WTC11 (cell line): ENCODE measurements at regions not wholly inside any gene's neighbourhood (a gene's known extent, or its start where the extent isn't known, plus 50 kb on each side); places are given as distances from the start of the nearest gene placed in this dataset.

ENCODE experiments used
- ATF3 ChIP-seq: sonication (generic); formaldehyde crosslinking; conservative IDR thresholded peaks from 2 replicates; pipeline ENCODE4 v1.8.1; 2022; ENCODE audit warnings: mild to moderate bottlenecking, missing genetic modification reagents
- CREB1 ChIP-seq: sonication (generic); formaldehyde crosslinking; IDR thresholded peaks from 2 replicates; pipeline ENCODE4 v1.8.0; 2023; ENCODE audit warnings: mild to moderate bottlenecking, missing genetic modification reagents
- E2F5 ChIP-seq: sonication (generic); formaldehyde crosslinking; IDR thresholded peaks from 2 replicates; pipeline ENCODE4 v1.8.1; 2022; ENCODE audit warnings: mild to moderate bottlenecking, moderate library complexity, missing genetic modification reagents
- ESRRA ChIP-seq: sonication (generic); formaldehyde crosslinking; IDR thresholded peaks from 2 replicates; pipeline ENCODE4 v1.8.1; 2022; ENCODE audit warnings: mild to moderate bottlenecking, missing genetic modification reagents, borderline replicate concordance
- GABPB1 ChIP-seq: sonication (generic); formaldehyde crosslinking; IDR thresholded peaks from 2 replicates; pipeline ENCODE4 v1.8.1; 2023; ENCODE audit warnings: mild to moderate bottlenecking, missing genetic modification reagents
- JUN ChIP-seq: sonication (generic); formaldehyde crosslinking; IDR thresholded peaks from 2 replicates; pipeline ENCODE4 v1.8.0; 2023; ENCODE audit warnings: mild to moderate bottlenecking, missing genetic modification reagents
- NR1H2 ChIP-seq: sonication (generic); formaldehyde crosslinking; IDR thresholded peaks from 2 replicates; pipeline ENCODE4 v1.9.0; 2021; ENCODE audit warnings: mild to moderate bottlenecking, moderate library complexity, missing genetic modification reagents
- RELA ChIP-seq: sonication (generic); formaldehyde crosslinking; IDR thresholded peaks from 2 replicates; pipeline ENCODE4 v1.8.1; 2022; ENCODE audit warnings: missing genetic modification reagents, mild to moderate bottlenecking, borderline replicate concordance
- SOX15 ChIP-seq: fragments of 250-450 bp; sonication (Bioruptor Pico); IDR thresholded peaks from 2 replicates; pipeline ENCODE4 v1.9.0; 2021; ENCODE audit warnings: mild to moderate bottlenecking
- TEAD1 ChIP-seq: sonication (generic); formaldehyde crosslinking; IDR thresholded peaks from 2 replicates; pipeline ENCODE4 v1.8.0; 2022; ENCODE audit warnings: mild to moderate bottlenecking, missing genetic modification reagents
- ZNF219 ChIP-seq: sonication (generic); formaldehyde crosslinking; IDR thresholded peaks from 2 replicates; pipeline ENCODE4 v1.8.0; 2023; ENCODE audit warnings: missing genetic modification reagents, mild to moderate bottlenecking, borderline replicate concordance
- ZNF281 ChIP-seq: sonication (generic); formaldehyde crosslinking; IDR thresholded peaks from 2 replicates; pipeline ENCODE4 v1.8.0; 2023; ENCODE audit warnings: mild to moderate bottlenecking, missing genetic modification reagents
- ZNF317 ChIP-seq: sonication (generic); formaldehyde crosslinking; IDR thresholded peaks from 2 replicates; pipeline ENCODE4 v1.8.1; 2023; ENCODE audit warnings: low read depth, mild to moderate bottlenecking, moderate library complexity, missing genetic modification reagents, borderline replicate concordance
- ZNF423 ChIP-seq: fragments of 250-450 bp; sonication (Bioruptor Pico); IDR thresholded peaks from 2 replicates; pipeline ENCODE4 v2.1.2; 2022; ENCODE audit warnings: mild to moderate bottlenecking, moderate library complexity
- ZNF512 ChIP-seq: sonication (generic); formaldehyde crosslinking; IDR thresholded peaks from 2 replicates; pipeline ENCODE4 v1.8.1; 2022; ENCODE audit warnings: missing genetic modification reagents, borderline replicate concordance
- TF ChIP-seq, protein P1 (sequence below): sonication (generic); formaldehyde crosslinking; IDR thresholded peaks from 2 replicates; pipeline ENCODE4 v1.8.1; 2022; ENCODE audit warnings: low read depth, mild to moderate bottlenecking, moderate library complexity, missing genetic modification reagents, borderline replicate concordance
- TF ChIP-seq, protein P2 (sequence below): sonication (generic); formaldehyde crosslinking; IDR thresholded peaks from 2 replicates; pipeline ENCODE4 v1.8.0; 2022; ENCODE audit warnings: mild to moderate bottlenecking, missing genetic modification reagents
- TF ChIP-seq, protein P3 (sequence below): sonication (generic); formaldehyde crosslinking; IDR thresholded peaks from 2 replicates; pipeline ENCODE4 v1.8.0; 2023; ENCODE audit warnings: missing genetic modification reagents, mild to moderate bottlenecking, borderline replicate concordance
- TF ChIP-seq, protein P4 (sequence below): sonication (generic); formaldehyde crosslinking; IDR thresholded peaks from 2 replicates; pipeline ENCODE4 v1.8.1; 2023; ENCODE audit warnings: mild to moderate bottlenecking, moderate library complexity, missing genetic modification reagents
- TF ChIP-seq, protein P5 (sequence below): fragments of 250-450 bp; sonication (Bioruptor Pico); conservative IDR thresholded peaks from 2 replicates; pipeline ENCODE4 v1.9.0; 2021; ENCODE audit warnings: mild to moderate bottlenecking

GRCh38 chr22:27416511-27417420 is 384.8 kb downstream of the MN1 start (continued):
- TF ChIP-seq E2F5 (CRISPR knock-in tag) = no peak
- no peak for TF ChIP-seq ZNF281 (CRISPR knock-in tag)
- TF ChIP-seq, protein P1, sequence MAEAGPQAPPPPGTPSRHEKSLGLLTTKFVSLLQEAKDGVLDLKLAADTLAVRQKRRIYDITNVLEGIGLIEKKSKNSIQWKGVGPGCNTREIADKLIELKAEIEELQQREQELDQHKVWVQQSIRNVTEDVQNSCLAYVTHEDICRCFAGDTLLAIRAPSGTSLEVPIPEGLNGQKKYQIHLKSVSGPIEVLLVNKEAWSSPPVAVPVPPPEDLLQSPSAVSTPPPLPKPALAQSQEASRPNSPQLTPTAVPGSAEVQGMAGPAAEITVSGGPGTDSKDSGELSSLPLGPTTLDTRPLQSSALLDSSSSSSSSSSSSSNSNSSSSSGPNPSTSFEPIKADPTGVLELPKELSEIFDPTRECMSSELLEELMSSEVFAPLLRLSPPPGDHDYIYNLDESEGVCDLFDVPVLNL (CRISPR knock-in tag) = no peak
- no peak for TF ChIP-seq RELA (CRISPR knock-in tag)
- no peak for TF ChIP-seq JUN (CRISPR knock-in tag)
- no peak for TF ChIP-seq ZNF317 (CRISPR knock-in tag)
- TF ChIP-seq ZNF423 (CRISPR knock-in tag) = peak; percentile 86
- no peak for TF ChIP-seq ZNF512 (CRISPR knock-in tag)
- TF ChIP-seq TEAD1 (CRISPR knock-in tag) = no peak
- TF ChIP-seq, protein P2, sequence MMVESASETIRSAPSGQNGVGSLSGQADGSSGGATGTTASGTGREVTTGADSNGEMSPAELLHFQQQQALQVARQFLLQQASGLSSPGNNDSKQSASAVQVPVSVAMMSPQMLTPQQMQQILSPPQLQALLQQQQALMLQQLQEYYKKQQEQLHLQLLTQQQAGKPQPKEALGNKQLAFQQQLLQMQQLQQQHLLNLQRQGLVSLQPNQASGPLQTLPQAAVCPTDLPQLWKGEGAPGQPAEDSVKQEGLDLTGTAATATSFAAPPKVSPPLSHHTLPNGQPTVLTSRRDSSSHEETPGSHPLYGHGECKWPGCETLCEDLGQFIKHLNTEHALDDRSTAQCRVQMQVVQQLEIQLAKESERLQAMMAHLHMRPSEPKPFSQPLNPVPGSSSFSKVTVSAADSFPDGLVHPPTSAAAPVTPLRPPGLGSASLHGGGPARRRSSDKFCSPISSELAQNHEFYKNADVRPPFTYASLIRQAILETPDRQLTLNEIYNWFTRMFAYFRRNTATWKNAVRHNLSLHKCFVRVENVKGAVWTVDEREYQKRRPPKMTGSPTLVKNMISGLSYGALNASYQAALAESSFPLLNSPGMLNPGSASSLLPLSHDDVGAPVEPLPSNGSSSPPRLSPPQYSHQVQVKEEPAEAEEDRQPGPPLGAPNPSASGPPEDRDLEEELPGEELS = no peak
- no peak for TF ChIP-seq ZNF219 (CRISPR knock-in tag)
- no peak for TF ChIP-seq ESRRA (CRISPR knock-in tag)
- TF ChIP-seq, protein P3, sequence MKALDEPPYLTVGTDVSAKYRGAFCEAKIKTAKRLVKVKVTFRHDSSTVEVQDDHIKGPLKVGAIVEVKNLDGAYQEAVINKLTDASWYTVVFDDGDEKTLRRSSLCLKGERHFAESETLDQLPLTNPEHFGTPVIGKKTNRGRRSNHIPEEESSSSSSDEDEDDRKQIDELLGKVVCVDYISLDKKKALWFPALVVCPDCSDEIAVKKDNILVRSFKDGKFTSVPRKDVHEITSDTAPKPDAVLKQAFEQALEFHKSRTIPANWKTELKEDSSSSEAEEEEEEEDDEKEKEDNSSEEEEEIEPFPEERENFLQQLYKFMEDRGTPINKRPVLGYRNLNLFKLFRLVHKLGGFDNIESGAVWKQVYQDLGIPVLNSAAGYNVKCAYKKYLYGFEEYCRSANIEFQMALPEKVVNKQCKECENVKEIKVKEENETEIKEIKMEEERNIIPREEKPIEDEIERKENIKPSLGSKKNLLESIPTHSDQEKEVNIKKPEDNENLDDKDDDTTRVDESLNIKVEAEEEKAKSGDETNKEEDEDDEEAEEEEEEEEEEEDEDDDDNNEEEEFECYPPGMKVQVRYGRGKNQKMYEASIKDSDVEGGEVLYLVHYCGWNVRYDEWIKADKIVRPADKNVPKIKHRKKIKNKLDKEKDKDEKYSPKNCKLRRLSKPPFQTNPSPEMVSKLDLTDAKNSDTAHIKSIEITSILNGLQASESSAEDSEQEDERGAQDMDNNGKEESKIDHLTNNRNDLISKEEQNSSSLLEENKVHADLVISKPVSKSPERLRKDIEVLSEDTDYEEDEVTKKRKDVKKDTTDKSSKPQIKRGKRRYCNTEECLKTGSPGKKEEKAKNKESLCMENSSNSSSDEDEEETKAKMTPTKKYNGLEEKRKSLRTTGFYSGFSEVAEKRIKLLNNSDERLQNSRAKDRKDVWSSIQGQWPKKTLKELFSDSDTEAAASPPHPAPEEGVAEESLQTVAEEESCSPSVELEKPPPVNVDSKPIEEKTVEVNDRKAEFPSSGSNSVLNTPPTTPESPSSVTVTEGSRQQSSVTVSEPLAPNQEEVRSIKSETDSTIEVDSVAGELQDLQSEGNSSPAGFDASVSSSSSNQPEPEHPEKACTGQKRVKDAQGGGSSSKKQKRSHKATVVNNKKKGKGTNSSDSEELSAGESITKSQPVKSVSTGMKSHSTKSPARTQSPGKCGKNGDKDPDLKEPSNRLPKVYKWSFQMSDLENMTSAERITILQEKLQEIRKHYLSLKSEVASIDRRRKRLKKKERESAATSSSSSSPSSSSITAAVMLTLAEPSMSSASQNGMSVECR (CRISPR knock-in tag) = no peak
- TF ChIP-seq, protein P4, sequence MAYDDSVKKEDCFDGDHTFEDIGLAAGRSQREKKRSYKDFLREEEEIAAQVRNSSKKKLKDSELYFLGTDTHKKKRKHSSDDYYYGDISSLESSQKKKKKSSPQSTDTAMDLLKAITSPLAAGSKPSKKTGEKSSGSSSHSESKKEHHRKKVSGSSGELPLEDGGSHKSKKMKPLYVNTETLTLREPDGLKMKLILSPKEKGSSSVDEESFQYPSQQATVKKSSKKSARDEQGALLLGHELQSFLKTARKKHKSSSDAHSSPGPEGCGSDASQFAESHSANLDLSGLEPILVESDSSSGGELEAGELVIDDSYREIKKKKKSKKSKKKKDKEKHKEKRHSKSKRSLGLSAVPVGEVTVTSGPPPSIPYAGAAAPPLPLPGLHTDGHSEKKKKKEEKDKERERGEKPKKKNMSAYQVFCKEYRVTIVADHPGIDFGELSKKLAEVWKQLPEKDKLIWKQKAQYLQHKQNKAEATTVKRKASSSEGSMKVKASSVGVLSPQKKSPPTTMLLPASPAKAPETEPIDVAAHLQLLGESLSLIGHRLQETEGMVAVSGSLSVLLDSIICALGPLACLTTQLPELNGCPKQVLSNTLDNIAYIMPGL (CRISPR knock-in tag) = no peak
- TF ChIP-seq SOX15 (CRISPR knock-in tag) = no peak
- TF ChIP-seq GABPB1 (CRISPR knock-in tag) = no peak
- TF ChIP-seq, protein P5, sequence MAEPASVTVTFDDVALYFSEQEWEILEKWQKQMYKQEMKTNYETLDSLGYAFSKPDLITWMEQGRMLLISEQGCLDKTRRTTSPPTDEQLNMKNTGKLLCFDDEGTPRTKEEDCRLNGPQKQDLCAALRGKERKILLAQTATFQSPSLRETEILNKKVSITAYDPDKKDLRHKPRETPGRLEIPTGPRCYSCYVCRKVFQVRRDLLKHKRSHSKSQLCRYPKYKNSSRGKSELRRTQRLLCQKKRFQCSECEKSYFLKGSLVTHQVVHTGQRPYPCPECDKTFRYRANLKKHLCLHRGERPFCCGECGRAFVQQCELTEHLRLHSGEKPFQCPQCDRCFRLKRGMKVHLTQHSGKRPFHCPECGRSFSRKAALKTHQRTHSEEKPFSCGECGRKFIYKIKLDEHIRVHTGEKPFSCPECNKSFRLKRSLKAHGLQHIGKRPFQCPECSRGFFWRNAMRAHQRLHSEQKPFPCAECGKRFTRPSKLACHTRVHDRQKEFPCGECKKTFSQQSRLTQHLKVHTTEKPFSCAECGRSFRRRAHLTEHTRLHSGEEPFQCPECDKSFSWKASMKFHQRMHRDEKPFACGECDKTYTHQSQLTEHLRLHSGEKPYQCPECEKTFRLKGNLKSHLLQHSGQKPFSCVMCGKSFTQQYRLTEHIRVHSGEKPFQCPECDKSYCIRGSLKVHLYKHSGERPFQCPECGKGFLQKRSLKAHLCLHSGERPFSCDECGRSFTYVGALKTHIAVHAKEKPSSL (CRISPR knock-in tag) = no peak
- TF ChIP-seq ATF3 (CRISPR knock-in tag) = no peak
- TF ChIP-seq NR1H2 (CRISPR knock-in tag) = no peak
- TF ChIP-seq CREB1 (CRISPR knock-in tag) = no peak
